Ishikawa (cell line): ENCODE measurements at regions not wholly inside any gene's neighbourhood (a gene's known extent, or its start where the extent isn't known, plus 50 kb on each side); places are given as distances from the start of the nearest gene placed in this dataset.

Experiments used
- CEBPB ChIP-seq: IDR thresholded peaks from 2 replicates; pipeline ENCODE4 v1.6.1; 2012
- CREB1 ChIP-seq: IDR thresholded peaks from 2 replicates; pipeline ENCODE4 v1.6.1; 2012; ENCODE audit warnings: low read depth
- EGR1 ChIP-seq: IDR thresholded peaks from 2 replicates; pipeline ENCODE4 v1.6.1; 2012
- EP300 ChIP-seq: IDR thresholded peaks from 2 replicates; pipeline ENCODE4 v1.6.1; 2012; ENCODE audit warnings: borderline replicate concordance
- FOXM1 ChIP-seq: IDR thresholded peaks from 2 replicates; pipeline ENCODE4 v1.6.1; 2012; ENCODE audit warnings: low read depth, borderline replicate concordance
- MAX ChIP-seq: IDR thresholded peaks from 2 replicates; pipeline ENCODE4 v1.6.1; 2012
- NFIC ChIP-seq: IDR thresholded peaks from 2 replicates; pipeline ENCODE4 v1.6.1; 2012
- RAD21 ChIP-seq: IDR thresholded peaks from 2 replicates; pipeline ENCODE4 v1.6.1; 2012; ENCODE audit warnings: low read depth
- TAF1 ChIP-seq: IDR thresholded peaks from 2 replicates; pipeline ENCODE4 v1.6.1; 2012; ENCODE audit warnings: low read depth, mild to moderate bottlenecking
- TCF12 ChIP-seq: IDR thresholded peaks from 2 replicates; pipeline ENCODE4 v1.6.1; 2012; ENCODE audit warnings: low read depth
- TEAD4 ChIP-seq: IDR thresholded peaks from 2 replicates; pipeline ENCODE4 v1.6.1; 2012
- YY1 ChIP-seq: IDR thresholded peaks from 2 replicates; pipeline ENCODE4 v1.6.1; 2012; ENCODE audit warnings: low read depth
- ZBTB7A ChIP-seq: IDR thresholded peaks from 2 replicates; pipeline ENCODE4 v1.6.1; 2012; ENCODE audit warnings: low read depth
- TF ChIP-seq, protein P1 (sequence below): IDR thresholded peaks from 2 replicates; pipeline ENCODE4 v1.6.1; 2012
- TF ChIP-seq, protein P2 (sequence below): IDR thresholded peaks from 2 replicates; pipeline ENCODE4 v1.6.1; 2012; ENCODE audit warnings: low read depth, mild to moderate bottlenecking

GRCh38 chr11:103749158-103749557, 287.3 kb upstream of the DDI1 start:
- TF ChIP-seq YY1 (no peak), TAF1 (no peak), TEAD4 (no peak), ZBTB7A (no peak), CREB1 (no peak), FOXM1 (no peak), NFIC (no peak)

GRCh38 chr11:103768816-103769215, 267.6 kb upstream of the DDI1 start:
- TF ChIP-seq CEBPB (no peak), FOXM1 (no peak)

GRCh38 chr11:103773059-103773458, 263.4 kb upstream of the DDI1 start:
- no peak for TF ChIP-seq EP300
- no peak for TF ChIP-seq ZBTB7A
- no peak for TF ChIP-seq EGR1
- TF ChIP-seq TEAD4 = no peak
- TF ChIP-seq TAF1 = no peak
- TF ChIP-seq, protein P1, sequence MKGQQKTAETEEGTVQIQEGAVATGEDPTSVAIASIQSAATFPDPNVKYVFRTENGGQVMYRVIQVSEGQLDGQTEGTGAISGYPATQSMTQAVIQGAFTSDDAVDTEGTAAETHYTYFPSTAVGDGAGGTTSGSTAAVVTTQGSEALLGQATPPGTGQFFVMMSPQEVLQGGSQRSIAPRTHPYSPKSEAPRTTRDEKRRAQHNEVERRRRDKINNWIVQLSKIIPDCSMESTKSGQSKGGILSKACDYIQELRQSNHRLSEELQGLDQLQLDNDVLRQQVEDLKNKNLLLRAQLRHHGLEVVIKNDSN = no peak
- no peak for TF ChIP-seq YY1
- TF ChIP-seq FOXM1 = no peak
- no peak for TF ChIP-seq CEBPB

DNA sequence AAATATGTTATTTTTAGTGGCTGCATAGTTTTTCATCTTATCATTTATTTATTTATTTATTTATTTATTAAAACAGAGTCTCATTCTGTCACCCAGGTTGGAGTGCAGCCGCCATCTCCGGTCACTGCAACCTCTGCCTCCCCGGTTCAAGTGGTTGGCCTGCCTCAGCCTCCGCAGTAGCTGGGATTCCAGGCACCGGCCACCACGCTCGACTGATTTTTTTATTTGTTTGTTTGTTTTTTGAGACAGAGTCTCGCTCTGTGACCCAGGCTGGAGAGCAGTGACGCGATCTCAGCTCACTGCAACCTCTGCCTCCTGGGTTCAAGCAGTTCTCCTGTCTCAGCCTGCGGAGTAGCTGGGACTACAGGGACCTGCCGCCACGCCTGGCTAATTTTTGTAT, 262.9 kb upstream of the DDI1 start:
- TF ChIP-seq TEAD4 = no peak
- no peak for TF ChIP-seq NFIC
- TF ChIP-seq CREB1 = no peak
- TF ChIP-seq, protein P1 = no peak
- TF ChIP-seq FOXM1 = no peak
- TF ChIP-seq MAX = no peak
- TF ChIP-seq TAF1 = no peak
- no peak for TF ChIP-seq TCF12
- TF ChIP-seq EP300 = no peak
- TF ChIP-seq RAD21 = no peak
- TF ChIP-seq YY1 = no peak
- TF ChIP-seq ZBTB7A = no peak
- no peak for TF ChIP-seq EGR1
- TF ChIP-seq CEBPB = no peak
- TF ChIP-seq, protein P2, sequence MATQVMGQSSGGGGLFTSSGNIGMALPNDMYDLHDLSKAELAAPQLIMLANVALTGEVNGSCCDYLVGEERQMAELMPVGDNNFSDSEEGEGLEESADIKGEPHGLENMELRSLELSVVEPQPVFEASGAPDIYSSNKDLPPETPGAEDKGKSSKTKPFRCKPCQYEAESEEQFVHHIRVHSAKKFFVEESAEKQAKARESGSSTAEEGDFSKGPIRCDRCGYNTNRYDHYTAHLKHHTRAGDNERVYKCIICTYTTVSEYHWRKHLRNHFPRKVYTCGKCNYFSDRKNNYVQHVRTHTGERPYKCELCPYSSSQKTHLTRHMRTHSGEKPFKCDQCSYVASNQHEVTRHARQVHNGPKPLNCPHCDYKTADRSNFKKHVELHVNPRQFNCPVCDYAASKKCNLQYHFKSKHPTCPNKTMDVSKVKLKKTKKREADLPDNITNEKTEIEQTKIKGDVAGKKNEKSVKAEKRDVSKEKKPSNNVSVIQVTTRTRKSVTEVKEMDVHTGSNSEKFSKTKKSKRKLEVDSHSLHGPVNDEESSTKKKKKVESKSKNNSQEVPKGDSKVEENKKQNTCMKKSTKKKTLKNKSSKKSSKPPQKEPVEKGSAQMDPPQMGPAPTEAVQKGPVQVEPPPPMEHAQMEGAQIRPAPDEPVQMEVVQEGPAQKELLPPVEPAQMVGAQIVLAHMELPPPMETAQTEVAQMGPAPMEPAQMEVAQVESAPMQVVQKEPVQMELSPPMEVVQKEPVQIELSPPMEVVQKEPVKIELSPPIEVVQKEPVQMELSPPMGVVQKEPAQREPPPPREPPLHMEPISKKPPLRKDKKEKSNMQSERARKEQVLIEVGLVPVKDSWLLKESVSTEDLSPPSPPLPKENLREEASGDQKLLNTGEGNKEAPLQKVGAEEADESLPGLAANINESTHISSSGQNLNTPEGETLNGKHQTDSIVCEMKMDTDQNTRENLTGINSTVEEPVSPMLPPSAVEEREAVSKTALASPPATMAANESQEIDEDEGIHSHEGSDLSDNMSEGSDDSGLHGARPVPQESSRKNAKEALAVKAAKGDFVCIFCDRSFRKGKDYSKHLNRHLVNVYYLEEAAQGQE = no peak

- TF ChIP-seq RAD21 = no peak
- TF ChIP-seq YY1 = no peak
- no peak for TF ChIP-seq EGR1
- TF ChIP-seq TCF12 = no peak
- no peak for TF ChIP-seq TEAD4
- no peak for TF ChIP-seq CEBPB
- TF ChIP-seq, protein P1 = no peak
- no peak for TF ChIP-seq ZBTB7A
- TF ChIP-seq, protein P2 = no peak
- TF ChIP-seq TAF1 = no peak
- no peak for TF ChIP-seq CREB1
- no peak for TF ChIP-seq EP300
These were observed 257.4 kb upstream of the DDI1 start for GRCh38 chr11:103779054-103779453.

DNA sequence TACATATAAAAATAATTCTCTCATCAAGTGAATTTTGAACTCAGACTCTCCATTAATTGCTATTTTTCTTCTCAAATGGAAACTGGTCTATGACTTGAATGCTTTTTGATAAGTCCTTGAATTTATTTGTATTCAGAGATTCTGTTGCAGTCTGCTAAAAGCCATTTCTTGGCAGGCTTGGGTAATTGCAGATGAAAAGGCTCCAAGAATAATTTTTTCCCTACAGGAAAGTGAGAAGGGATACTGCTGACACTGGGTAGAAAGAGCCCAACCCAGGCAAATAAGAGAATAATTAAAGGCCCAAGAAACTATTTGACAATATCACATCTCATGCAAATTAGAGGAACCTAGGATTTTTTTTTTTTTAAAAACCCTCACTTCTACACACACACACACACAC, 246.5 kb upstream of the DDI1 start:
- TF ChIP-seq YY1 = no peak
- TF ChIP-seq CREB1 = no peak
- TF ChIP-seq EP300 = no peak
- TF ChIP-seq MAX = no peak
- TF ChIP-seq TEAD4 = no peak
- TF ChIP-seq TCF12 = no peak
- TF ChIP-seq FOXM1 = no peak
- TF ChIP-seq CEBPB = no peak
- TF ChIP-seq ZBTB7A = no peak
- TF ChIP-seq EGR1 = no peak
- no peak for TF ChIP-seq NFIC
- TF ChIP-seq, protein P2 = no peak
- no peak for TF ChIP-seq RAD21
